HepG2 (cell line): ENCODE measurements at regions not wholly inside any gene's neighbourhood (a gene's known extent, or its start where the extent isn't known, plus 50 kb on each side); places are given as distances from the start of the nearest gene placed in this dataset.

Source experiments
- ATAC-seq: fragments of 200-7000 bp; cut with Tn5 transposase; 3 replicates; pipeline ENCODE4 v1.9.1; 2020; ENCODE audit warnings: mild to moderate bottlenecking, moderate library complexity
- BruUV-seq: library from RNA; stranded (reverse); fragments of 400-500 nt; replicated peaks from 2 replicates; lab custom pipeline; 2021; lab: Mats Ljungman, UMichigan
- CTCF ChIA-PET: fragments of 300-600 bp; formaldehyde crosslinking; extraction: SDS; loops from one replicate; lab custom pipeline; 2021; ENCODE audit warnings: low total read pairs, inconsistent platforms, low intra/inter-chr PET ratio; lab: Yijun Ruan, JAX
- POLR2A ChIA-PET: fragments of 350-600 bp; sonication (Branson Sonifier 250); formaldehyde crosslinking; loops from one replicate; lab custom pipeline; 2020; ENCODE audit warnings: antibody characterized with exemption, inconsistent platforms; lab: Yijun Ruan, JAX
- DNase-seq: peaks from one replicate; pipeline ENCODE4 v3.0.0-alpha.2; 2015; ENCODE audit warnings: low spot score
- FAIRE-seq: peaks from 3 replicates; lab custom pipeline; 2011; peaks lifted over from hg19 to GRCh38; lab: Jason Lieb, UNC
- H2AFZ ChIP-seq: one replicate; pipeline ENCODE4 v1.6.1; 2011; ENCODE audit warnings: low read length, inconsistent platforms
- H3K27ac ChIP-seq: fragments of 300-600 bp; 3 replicates; pipeline ENCODE4 v1.8.0; 2011; ENCODE audit warnings: mixed run types, mild to moderate bottlenecking, mixed read lengths, low read length, inconsistent platforms; ENCODE audit not compliant: insufficient read depth; ENCODE audit errors: extremely low read length
- H3K27me3 ChIP-seq, 2 experiments: fragments of 200-600 bp in 1 of 2; 2 replicates in 1 of 2; 3 replicates in 1 of 2; pipeline versions ENCODE4 v1.6.0 to v1.8.0; 2011; ENCODE audit warnings: low read length in 2 of 2, mild to moderate bottlenecking in 2 of 2, moderate library complexity in 2 of 2, inconsistent platforms in 1 of 2; ENCODE audit not compliant: insufficient read depth in 2 of 2, control insufficient read depth in 1 of 2
- H3K36me3 ChIP-seq, 2 experiments: fragments of 200-600 bp in 1 of 2; replicated peaks in 1 of 2; 2 replicates in 1 of 2; 3 replicates in 1 of 2; pipeline versions ENCODE4 v1.5.1 to v1.8.0; 2011; ENCODE audit warnings: low read length in 2 of 2, inconsistent platforms in 1 of 2; ENCODE audit not compliant: insufficient read depth in 2 of 2, control insufficient read depth in 1 of 2
- H3K4me1 ChIP-seq: 2 replicates; pipeline ENCODE4 v1.5.1; 2012; ENCODE audit warnings: low read length, inconsistent platforms; ENCODE audit not compliant: insufficient read depth
- H3K4me2 ChIP-seq: 2 replicates; pipeline ENCODE4 v1.6.0; 2011; ENCODE audit warnings: low read depth, low read length, inconsistent platforms
- H3K4me3 ChIP-seq, 3 experiments: fragments of 200-600 bp in 1 of 3; sonication (generic), shearing (Covaris generic) in 1 of 3; replicated peaks in 1 of 3; 2 replicates each; pipeline ENCODE4 v1.5.1; 2011 to 2016; ENCODE audit warnings: low read length in 3 of 3, inconsistent platforms in 2 of 3, low read depth in 2 of 3, mild to moderate bottlenecking in 2 of 3, control low read depth in 1 of 3, mixed read lengths in 1 of 3; ENCODE audit not compliant: insufficient read depth in 1 of 3
- H3K79me2 ChIP-seq: one replicate; pipeline ENCODE4 v1.6.1; 2011; ENCODE audit warnings: low read length, inconsistent platforms; ENCODE audit not compliant: insufficient read depth
- H3K9ac ChIP-seq: 2 replicates; pipeline ENCODE4 v1.6.0; 2011; ENCODE audit warnings: mild to moderate bottlenecking, low read depth, low read length, inconsistent platforms; ENCODE audit not compliant: insufficient read depth
- H3K9me3 ChIP-seq: 2 replicates; pipeline ENCODE4 v1.5.1; 2012; ENCODE audit warnings: mild to moderate bottlenecking, low read length
- H4K20me1 ChIP-seq: 2 replicates; pipeline ENCODE4 v1.6.0; 2011; ENCODE audit warnings: inconsistent platforms, mild to moderate bottlenecking, low read length, moderate library complexity; ENCODE audit not compliant: insufficient read depth
- ARNTL ChIP-seq: sonication (generic); formaldehyde crosslinking; IDR thresholded peaks from 2 replicates; pipeline ENCODE4 v1.4.0; 2020; ENCODE audit warnings: mild to moderate bottlenecking, missing genetic modification reagents
- ATF4 ChIP-seq, 2 experiments: fragments of 450-650 bp in 1 of 2; sonication (generic) in 1 of 2; formaldehyde crosslinking; IDR thresholded peaks; 2 replicates each; pipeline versions ENCODE4 v1.5.0 to v1.8.0; 2020 to 2022; ENCODE audit warnings: mild to moderate bottlenecking in 1 of 2, missing genetic modification reagents in 1 of 2
- HNRNPK ChIP-seq: fragments of 200-400 bp; formaldehyde crosslinking; IDR thresholded peaks from 2 replicates; pipeline ENCODE4 v1.6.1; 2018; ENCODE audit warnings: low read length, low read depth, moderate library complexity, mild to moderate bottlenecking; ENCODE audit not compliant: poor library complexity, severe bottlenecking
- HOXA3 ChIP-seq: sonication (generic); formaldehyde crosslinking; IDR thresholded peaks from 2 replicates; pipeline ENCODE4 v1.5.0; 2020; ENCODE audit warnings: missing genetic modification reagents
- KDM4B ChIP-seq: sonication (generic); formaldehyde crosslinking; IDR thresholded peaks from 2 replicates; pipeline ENCODE4 v1.4.0; 2020; ENCODE audit warnings: missing genetic modification reagents
- RNF219 ChIP-seq: sonication (generic); formaldehyde crosslinking; IDR thresholded peaks from 2 replicates; pipeline ENCODE4 v1.5.0; 2020; ENCODE audit warnings: mild to moderate bottlenecking, missing genetic modification reagents
- ZNF10 ChIP-seq: sonication (generic); formaldehyde crosslinking; IDR thresholded peaks from 2 replicates; pipeline ENCODE4 v1.4.0; 2020; ENCODE audit warnings: mild to moderate bottlenecking, low read depth, missing genetic modification reagents, borderline replicate concordance
- ZNF180 ChIP-seq: sonication (generic); formaldehyde crosslinking; IDR thresholded peaks from 2 replicates; pipeline ENCODE4 v1.4.0; 2020; ENCODE audit warnings: low read depth, missing genetic modification reagents, borderline replicate concordance
- ZNF530 ChIP-seq: sonication (generic); formaldehyde crosslinking; IDR thresholded peaks from 2 replicates; pipeline ENCODE4 v1.5.0; 2020; ENCODE audit warnings: low read depth, mild to moderate bottlenecking, missing genetic modification reagents
- ZNF598 ChIP-seq: sonication (generic); formaldehyde crosslinking; IDR thresholded peaks from 2 replicates; pipeline ENCODE4 v1.5.1; 2020; ENCODE audit warnings: mild to moderate bottlenecking, missing genetic modification reagents, borderline replicate concordance
- WGBS: methylation state at CpG from one replicate; pipeline ENCODE4 v1.1.6; 2017; ENCODE audit warnings: low lambda C conversion rate; 5-methylcytosine and 5-hydroxymethylcytosine counted together
- in situ Hi-C: cut with HindIII; loops from 2 replicates; pipeline ENCODE4 v1.10.0; 2017; ENCODE audit warnings: low pct_unique_long_range_greater_than_20kb; ENCODE audit not compliant: extremely low pct_ligation_motif_present
- intact Hi-C: fragments of 100-400 bp; cut with micrococcal nuclease; formaldehyde crosslinking; loops from one replicate; pipeline ENCODE4 v1.10.0; 2022; ENCODE audit not compliant: unreplicated experiment

- H3K4me1 ChIP-seq = no peaks in the 10 kb centered on the region
- ChIA-PET POLR2A (no interaction called here), CTCF (no interaction called here)
- in situ Hi-C loops (no loop called here), intact Hi-C loops (no loop called here)
- no peaks in the 10 kb centered on the region for H3K79me2 ChIP-seq
- DNase-seq = no peak
- H3K9me3 ChIP-seq = no peaks in the 10 kb centered on the region
- H4K20me1 ChIP-seq = no peaks in the 10 kb centered on the region
- BruUV-seq = no TSS peak
- no peak overlapping the region for H3K9ac ChIP-seq
- H3K36me3 ChIP-seq = no peaks in the 10 kb centered on the region
- no peak overlapping the region for H3K4me2 ChIP-seq
- H2AFZ ChIP-seq = no peak overlapping the region
- H3K4me3 ChIP-seq = no peak overlapping the region
- TF ChIP-seq ZNF10 (CRISPR knock-in tag) (no peak), ATF4 (CRISPR knock-in tag; IDR thresholded peaks at IDR 0.05) (no peak), KDM4B (CRISPR knock-in tag) (no peak), HNRNPK (no peak), ZNF180 (CRISPR knock-in tag) (no peak), RNF219 (CRISPR knock-in tag) (no peak), HOXA3 (CRISPR knock-in tag) (no peak), ARNTL (CRISPR knock-in tag) (no peak), ZNF530 (no peak), ZNF598 (CRISPR knock-in tag) (no peak)
- H3K27ac ChIP-seq = no peak overlapping the region
- ATAC-seq = no peak
- H3K27me3 ChIP-seq = no peaks in the 10 kb centered on the region
- no peak for FAIRE-seq
- whole genome bisulfite sequencing = under 1% methylated on average over 3 of the region's 3 CpGs
These were observed 776.1 kb downstream of the BRINP3 start for GRCh38 chr1:189701606-189702005.
